OCI-LY1 (cell line): ENCODE measurements at regions not wholly inside any gene's neighbourhood (a gene's known extent, or its start where the extent isn't known, plus 50 kb on each side); places are given as distances from the start of the nearest gene placed in this dataset.

ENCODE experiments used
- H2AFZ ChIP-seq: fragments of 200-600 bp; sonication (generic), shearing (Covaris generic); 2 replicates; pipeline ENCODE4 v1.6.0; 2014; ENCODE audit warnings: antibody characterized with exemption, mild to moderate bottlenecking, low read length
- H3F3A ChIP-seq: fragments of 200-600 bp; sonication (generic), shearing (Covaris generic); 2 replicates; pipeline ENCODE4 v1.6.0; 2014; ENCODE audit warnings: mild to moderate bottlenecking, antibody characterized with exemption, low read length, moderate library complexity; ENCODE audit not compliant: insufficient read depth
- H3K27ac ChIP-seq: fragments of 200-600 bp; sonication (generic); 2 replicates; pipeline ENCODE4 v1.5.1; 2014; ENCODE audit warnings: low read length, mixed run types, mild to moderate bottlenecking, low read depth; ENCODE audit not compliant: poor library complexity, severe bottlenecking
- H3K27me3 ChIP-seq: fragments of 200-600 bp; sonication (generic); 2 replicates; pipeline ENCODE4 v1.6.0; 2014; ENCODE audit warnings: antibody characterized with exemption, mild to moderate bottlenecking, low read length, moderate library complexity; ENCODE audit not compliant: insufficient read depth
- H3K36me3 ChIP-seq: fragments of 200-600 bp; sonication (generic); 2 replicates; pipeline ENCODE4 v1.6.1; 2014; ENCODE audit warnings: mild to moderate bottlenecking, antibody characterized with exemption, low read length, moderate library complexity, mixed read lengths; ENCODE audit not compliant: insufficient read depth
- H3K4me1 ChIP-seq: fragments of 200-600 bp; sonication (generic); 2 replicates; pipeline ENCODE4 v1.5.1; 2014; ENCODE audit warnings: mild to moderate bottlenecking, low read length, moderate library complexity; ENCODE audit not compliant: insufficient read depth, severe bottlenecking
- H3K4me2 ChIP-seq: fragments of 200-600 bp; sonication (generic), shearing (Covaris generic); 2 replicates; pipeline ENCODE4 v1.6.1; 2014; ENCODE audit warnings: low read length
- H3K4me3 ChIP-seq: fragments of 200-600 bp; sonication (generic); 2 replicates; pipeline ENCODE4 v1.5.1; 2014; ENCODE audit warnings: low read length, low read depth, mild to moderate bottlenecking, mixed read lengths; ENCODE audit not compliant: poor library complexity, severe bottlenecking
- H3K79me2 ChIP-seq: fragments of 200-600 bp; shearing (Covaris generic); 2 replicates; pipeline ENCODE4 v1.6.1; 2016; ENCODE audit warnings: mixed run types, low read length, mixed read lengths; ENCODE audit not compliant: insufficient read depth
- H3K9ac ChIP-seq: fragments of 200-600 bp; sonication (generic), shearing (Covaris generic); 2 replicates; pipeline ENCODE4 v1.6.1; 2014; ENCODE audit warnings: mild to moderate bottlenecking, low read length, mixed read lengths
- H3K9me2 ChIP-seq: fragments of 200-600 bp; sonication (generic), shearing (Covaris generic); 2 replicates; pipeline ENCODE4 v1.6.1; 2014; ENCODE audit warnings: low read depth, mild to moderate bottlenecking, low read length, mixed read lengths
- H3K9me3 ChIP-seq: fragments of 200-600 bp; shearing (Covaris generic); 2 replicates; pipeline ENCODE4 v1.6.1; 2014; ENCODE audit warnings: low read length, mixed read lengths
- H4K20me1 ChIP-seq: fragments of 200-600 bp; sonication (generic), shearing (Covaris generic); 2 replicates; pipeline ENCODE4 v1.6.0; 2016; ENCODE audit warnings: mild to moderate bottlenecking, low read length; ENCODE audit not compliant: insufficient read depth
- CTCF ChIP-seq: fragments of 200-600 bp; sonication (generic), shearing (Covaris generic); IDR thresholded peaks from 2 replicates; pipeline ENCODE4 v1.5.1; 2017; ENCODE audit warnings: mild to moderate bottlenecking, antibody characterized with exemption, low read length, moderate library complexity, mixed read lengths
- EZH2 ChIP-seq: fragments of 200-600 bp; sonication (generic), shearing (Covaris generic); IDR thresholded peaks from 2 replicates; pipeline ENCODE4 v1.8.0; 2017; ENCODE audit warnings: borderline replicate concordance, mixed run types, mild to moderate bottlenecking, antibody characterized with exemption, low read length, moderate library complexity, mixed read lengths

DNA sequence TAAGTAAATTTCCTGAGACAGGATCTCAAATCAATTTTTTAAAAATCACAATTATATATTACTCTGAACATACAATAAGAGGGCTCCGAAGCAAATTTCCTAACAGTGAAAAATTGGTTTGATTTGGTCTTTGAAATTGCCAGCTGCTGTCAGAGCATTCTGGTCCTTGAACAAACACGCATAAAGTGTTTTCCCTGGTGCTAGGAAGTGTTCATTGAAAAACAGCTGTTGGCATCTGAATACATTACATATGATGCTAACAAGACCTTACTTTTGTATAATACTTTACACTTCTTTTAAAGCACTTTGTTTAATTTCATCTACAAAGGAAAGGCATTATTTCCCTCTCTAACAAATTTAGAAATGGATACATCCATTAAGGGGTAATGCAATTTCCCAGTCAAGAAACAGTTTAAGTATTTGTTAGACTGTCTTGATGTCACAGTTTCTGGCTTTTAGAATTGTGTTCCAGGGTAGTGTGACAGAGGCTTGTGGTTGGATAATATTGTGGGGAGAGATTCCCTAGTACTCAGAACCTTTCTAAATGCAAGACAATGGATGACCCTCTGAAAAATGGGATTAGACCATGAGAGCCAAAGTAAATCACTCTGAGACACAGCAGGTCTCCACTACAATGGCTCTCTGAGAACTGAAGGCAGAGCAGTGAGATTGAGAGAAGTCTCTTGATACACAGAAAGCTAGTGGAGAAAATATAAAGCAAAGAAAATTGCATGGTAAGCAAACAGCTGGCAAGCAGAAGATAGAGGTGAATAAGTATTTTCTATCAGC is 299.0 kb downstream of the TRIB2 start:
- H3K9ac ChIP-seq: no peak overlapping the region
- H4K20me1 ChIP-seq: no peaks in the 10 kb centered on the region

DNA sequence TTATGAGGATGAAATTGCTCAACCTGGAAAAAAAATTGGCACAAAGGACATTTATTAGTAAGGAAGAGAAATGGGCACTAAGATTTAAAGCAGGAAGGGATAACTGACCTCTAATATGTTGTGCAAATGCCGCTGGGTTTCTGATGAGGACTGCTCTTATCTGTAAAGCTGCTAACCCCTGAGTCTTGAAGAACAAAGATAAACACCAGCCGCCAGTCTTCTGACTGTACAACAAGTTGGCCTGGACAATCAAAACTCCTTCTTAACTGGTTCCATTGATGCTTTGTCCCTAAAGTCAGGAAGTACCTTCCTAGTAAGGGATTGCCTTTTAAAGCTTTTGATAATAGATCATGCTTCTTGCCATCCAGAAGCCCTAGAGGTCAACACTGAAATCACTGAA is 301.8 kb downstream of the TRIB2 start:
- TF ChIP-seq CTCF (no peak), EZH2 (no peak)
- Histone ChIP-seq H3K9ac (no peak overlapping the region), H3K36me3 (no peaks in the 10 kb centered on the region), H3K4me3 (no peak overlapping the region), H3K27ac (no peak overlapping the region), H4K20me1 (no peaks in the 10 kb centered on the region), H3K27me3 (no peaks in the 10 kb centered on the region), H3K4me1 (no peaks in the 10 kb centered on the region), H2AFZ (no peak overlapping the region), H3F3A (no peaks in the 10 kb centered on the region), H3K79me2 (no peaks in the 10 kb centered on the region), H3K9me3 (no peaks in the 10 kb centered on the region), H3K9me2 (no peaks in the 10 kb centered on the region), H3K4me2 (no peak overlapping the region)

More for the DNA sequence above, 299.0 kb downstream of the TRIB2 start:
- Histone ChIP-seq H3K4me1 (no peaks in the 10 kb centered on the region), H3K27me3 (no peaks in the 10 kb centered on the region), H3K9me2 (no peaks in the 10 kb centered on the region), H3K79me2 (no peaks in the 10 kb centered on the region), H3K4me2 (no peak overlapping the region), H3K9me3 (no peaks in the 10 kb centered on the region), H3K4me3 (no peak overlapping the region), H3K27ac (no peak overlapping the region), H3F3A (no peaks in the 10 kb centered on the region), H2AFZ (no peak overlapping the region), H3K36me3 (no peaks in the 10 kb centered on the region)
- TF ChIP-seq CTCF: no peak
- TF ChIP-seq EZH2: no peak

- TF ChIP-seq EZH2 (no peak), CTCF (no peak)
- no peak overlapping the region for H3K4me3 ChIP-seq
- no peak overlapping the region for H3K9ac ChIP-seq
Observed at GRCh38 chr2:13019781-13020180, 303.0 kb downstream of the TRIB2 start.

More at GRCh38 chr2:13019781-13020180, 303.0 kb downstream of the TRIB2 start:
- Histone ChIP-seq H3K9me3 (no peaks in the 10 kb centered on the region), H3K36me3 (no peaks in the 10 kb centered on the region), H3K27ac (no peak overlapping the region), H3F3A (no peaks in the 10 kb centered on the region), H4K20me1 (no peaks in the 10 kb centered on the region), H3K4me1 (no peaks in the 10 kb centered on the region), H2AFZ (no peak overlapping the region), H3K4me2 (no peak overlapping the region), H3K27me3 (no peaks in the 10 kb centered on the region), H3K79me2 (no peaks in the 10 kb centered on the region), H3K9me2 (no peaks in the 10 kb centered on the region)
